AG04450 (cell line): ENCODE measurements at regions not wholly inside any gene's neighbourhood (a gene's known extent, or its start where the extent isn't known, plus 50 kb on each side); places are given as distances from the start of the nearest gene placed in this dataset.

ENCODE experiments used
- CTCF ChIA-PET: fragments of 300-600, 350-600 bp; formaldehyde crosslinking; extraction: SDS; loops from one replicate; lab custom pipeline; 2022; ENCODE audit warnings: antibody characterized with exemption, inconsistent platforms; lab: Charles Lee
- POLR2A ChIA-PET: fragments of 350-600 bp; formaldehyde crosslinking; extraction: SDS; loops from one replicate; lab custom pipeline; 2021; ENCODE audit warnings: antibody characterized with exemption, inconsistent platforms; lab: Yijun Ruan, JAX
- DNase-seq: peaks from one replicate; pipeline ENCODE4 v3.0.0-alpha.2; 2011; ENCODE audit warnings: low read depth, low spot score
- H3K27ac ChIP-seq: one replicate; pipeline ENCODE4 v1.5.1; 2012; ENCODE audit warnings: low read depth, low read length, control low read depth
- H3K27me3 ChIP-seq: one replicate; pipeline ENCODE4 v1.6.0; 2012; ENCODE audit warnings: low read length; ENCODE audit not compliant: control insufficient read depth, insufficient read depth
- H3K4me3 ChIP-seq: 2 replicates; pipeline ENCODE4 v1.5.1; 2011; ENCODE audit warnings: mild to moderate bottlenecking, low read depth, low read length, control low read depth
- H3K9me3 ChIP-seq: 2 replicates; pipeline ENCODE4 v1.5.1; 2012; ENCODE audit warnings: low read length; ENCODE audit not compliant: control insufficient read depth, insufficient read depth
- TF ChIP-seq, protein P1 (sequence below): IDR thresholded peaks from 2 replicates; pipeline ENCODE4 v1.5.1; 2011; ENCODE audit warnings: low read depth, low read length, control low read depth, inconsistent platforms

DNA sequence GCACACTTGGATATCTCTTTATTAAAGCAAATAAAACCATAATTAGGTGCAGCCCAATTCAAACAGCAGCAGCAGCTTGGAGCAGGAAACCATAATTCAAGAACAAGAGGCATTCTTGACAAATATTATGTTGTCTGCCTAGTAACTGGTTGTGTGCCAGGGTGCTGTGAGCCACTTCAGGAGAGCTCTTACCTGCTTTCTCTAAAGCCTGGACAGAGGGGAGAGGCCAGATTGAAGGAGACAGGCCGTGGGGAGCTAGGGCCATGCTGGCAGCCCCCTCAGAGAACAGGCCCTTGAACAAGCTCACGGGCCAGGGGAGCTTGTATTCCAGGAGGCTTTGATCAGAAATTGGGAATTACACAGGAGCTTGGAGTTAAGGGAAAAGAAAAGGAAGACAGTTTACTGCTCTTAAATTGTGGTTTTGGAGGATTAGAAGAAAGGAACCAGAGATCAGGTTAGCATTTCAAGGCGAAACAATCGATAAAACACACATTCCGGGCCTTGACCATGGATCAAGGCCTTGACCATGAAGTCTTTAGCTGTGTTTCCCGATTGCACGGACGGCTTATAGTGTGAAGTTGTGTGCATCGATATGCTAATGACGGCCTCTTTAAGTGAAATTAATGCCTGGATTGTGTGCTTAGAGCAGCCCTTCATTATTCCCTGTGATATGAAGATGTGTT is 69.8 kb upstream of the NKX2-2 start:
- CTCF ChIA-PET, result no interaction called here
- H3K4me3 ChIP-seq, result no peak overlapping the region
- no peaks in the 10 kb centered on the region for H3K27me3 ChIP-seq
- POLR2A ChIA-PET, result no interaction called here
- DNase-seq, result no peak
- no peaks in the 10 kb centered on the region for H3K9me3 ChIP-seq
- no peak overlapping the region for H3K27ac ChIP-seq
- TF ChIP-seq, protein P1, sequence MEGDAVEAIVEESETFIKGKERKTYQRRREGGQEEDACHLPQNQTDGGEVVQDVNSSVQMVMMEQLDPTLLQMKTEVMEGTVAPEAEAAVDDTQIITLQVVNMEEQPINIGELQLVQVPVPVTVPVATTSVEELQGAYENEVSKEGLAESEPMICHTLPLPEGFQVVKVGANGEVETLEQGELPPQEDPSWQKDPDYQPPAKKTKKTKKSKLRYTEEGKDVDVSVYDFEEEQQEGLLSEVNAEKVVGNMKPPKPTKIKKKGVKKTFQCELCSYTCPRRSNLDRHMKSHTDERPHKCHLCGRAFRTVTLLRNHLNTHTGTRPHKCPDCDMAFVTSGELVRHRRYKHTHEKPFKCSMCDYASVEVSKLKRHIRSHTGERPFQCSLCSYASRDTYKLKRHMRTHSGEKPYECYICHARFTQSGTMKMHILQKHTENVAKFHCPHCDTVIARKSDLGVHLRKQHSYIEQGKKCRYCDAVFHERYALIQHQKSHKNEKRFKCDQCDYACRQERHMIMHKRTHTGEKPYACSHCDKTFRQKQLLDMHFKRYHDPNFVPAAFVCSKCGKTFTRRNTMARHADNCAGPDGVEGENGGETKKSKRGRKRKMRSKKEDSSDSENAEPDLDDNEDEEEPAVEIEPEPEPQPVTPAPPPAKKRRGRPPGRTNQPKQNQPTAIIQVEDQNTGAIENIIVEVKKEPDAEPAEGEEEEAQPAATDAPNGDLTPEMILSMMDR, result no peak

DNA sequence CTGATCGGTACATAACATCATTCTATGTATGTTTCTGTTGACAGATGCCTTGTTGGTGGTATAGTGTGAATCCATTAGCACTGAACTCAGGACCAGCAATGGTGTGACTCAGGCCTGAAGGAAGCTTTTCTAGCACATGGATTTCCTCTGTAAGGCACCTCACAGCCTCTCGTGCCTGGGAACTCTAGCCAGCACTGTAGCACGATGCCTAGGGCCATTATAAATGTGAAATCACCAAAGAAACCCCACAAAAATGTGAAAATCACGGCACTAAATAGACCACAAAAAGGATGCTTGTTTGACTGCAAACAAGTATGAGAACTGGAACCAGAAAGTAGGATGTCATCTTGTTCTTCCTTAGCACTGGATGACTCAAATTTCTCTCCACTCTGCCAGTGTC is 63.7 kb upstream of the NKX2-2 start:
- no peak for DNase-seq
- POLR2A ChIA-PET, result no interaction called here
- Histone ChIP-seq H3K9me3 (no peaks in the 10 kb centered on the region), H3K27ac (no peak overlapping the region), H3K4me3 (no peak overlapping the region), H3K27me3 (no peaks in the 10 kb centered on the region)
- TF ChIP-seq, protein P1, result no peak
- CTCF ChIA-PET, result no interaction called here

DNA sequence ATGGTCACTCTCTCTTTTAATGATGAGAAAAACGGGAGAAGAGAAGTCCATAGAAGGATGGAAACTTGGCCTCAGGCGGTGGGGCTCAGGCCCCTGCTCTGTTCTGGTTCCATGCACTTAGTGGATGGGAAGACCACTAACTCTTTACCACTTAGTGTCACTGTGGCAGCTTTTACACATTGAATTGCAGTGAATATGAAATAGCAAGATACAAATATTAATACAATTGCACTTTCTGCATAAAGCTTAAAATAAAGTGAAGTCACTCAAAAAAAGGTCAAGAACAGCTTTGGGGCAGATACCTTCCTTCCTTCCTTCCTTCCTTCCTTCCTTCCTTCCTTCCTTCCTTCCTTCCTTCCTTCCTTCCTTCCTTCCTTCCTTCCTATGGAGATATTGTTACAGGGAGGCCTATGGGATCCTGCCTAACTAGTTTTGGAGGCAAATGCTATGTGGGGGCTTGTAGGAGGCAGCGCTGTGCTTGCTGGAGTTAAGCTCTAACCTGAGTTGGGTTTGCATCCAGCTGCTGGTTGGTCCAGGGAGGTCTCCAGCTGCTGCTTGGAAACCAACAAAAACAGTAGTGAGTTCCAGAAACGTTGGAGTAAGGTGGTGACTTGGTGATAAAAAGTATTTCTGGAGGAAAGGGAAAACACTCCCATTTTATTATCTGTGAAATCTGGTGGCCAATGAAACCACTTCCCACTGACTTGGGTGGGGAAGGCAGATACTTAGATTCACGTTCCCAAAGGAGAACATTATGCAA is 62.3 kb upstream of the NKX2-2 start:
- Histone ChIP-seq H3K27ac (no peak overlapping the region), H3K4me3 (no peak overlapping the region), H3K9me3 (no peaks in the 10 kb centered on the region), H3K27me3 (no peaks in the 10 kb centered on the region)
- POLR2A ChIA-PET, result no interaction called here
- TF ChIP-seq, protein P1, result no peak
- no peak for DNase-seq
- CTCF ChIA-PET, result interaction anchor here (0.7 to 1.4 kb wide), 3 partner anchors 340 to 716 kb away, joined by 3 to 6 read pairs (median 5); no protein-coding TSS in a partner anchor

DNA sequence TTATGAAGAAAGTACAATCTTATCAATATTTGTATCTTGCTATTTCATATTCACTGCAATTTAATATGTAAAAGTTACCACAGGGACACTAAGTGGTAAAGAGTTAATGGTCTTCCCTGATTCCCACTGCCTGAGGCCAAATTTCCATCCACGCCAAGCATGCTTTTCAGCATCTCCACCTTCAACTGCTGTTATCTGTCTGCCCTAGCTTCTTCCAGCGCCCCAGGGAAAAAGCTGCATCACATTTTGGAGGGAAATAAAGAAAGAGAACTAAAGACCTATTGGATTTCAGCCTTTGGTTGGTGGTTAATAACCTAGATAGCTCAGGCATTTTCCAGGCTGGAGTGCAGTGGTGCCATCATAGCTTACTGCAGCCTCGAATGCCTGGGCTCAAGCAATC is 61.3 kb upstream of the NKX2-2 start:
- DNase-seq, result no peak
- Histone ChIP-seq H3K4me3 (no peak overlapping the region), H3K9me3 (no peaks in the 10 kb centered on the region), H3K27me3 (no peaks in the 10 kb centered on the region), H3K27ac (no peak overlapping the region)
- ChIA-PET CTCF (interaction anchor here (1.4 kb wide), 1 partner anchor 715 kb away, joined by 5 read pairs; no protein-coding TSS in a partner anchor), POLR2A (no interaction called here)
- TF ChIP-seq, protein P1, result no peak

DNA sequence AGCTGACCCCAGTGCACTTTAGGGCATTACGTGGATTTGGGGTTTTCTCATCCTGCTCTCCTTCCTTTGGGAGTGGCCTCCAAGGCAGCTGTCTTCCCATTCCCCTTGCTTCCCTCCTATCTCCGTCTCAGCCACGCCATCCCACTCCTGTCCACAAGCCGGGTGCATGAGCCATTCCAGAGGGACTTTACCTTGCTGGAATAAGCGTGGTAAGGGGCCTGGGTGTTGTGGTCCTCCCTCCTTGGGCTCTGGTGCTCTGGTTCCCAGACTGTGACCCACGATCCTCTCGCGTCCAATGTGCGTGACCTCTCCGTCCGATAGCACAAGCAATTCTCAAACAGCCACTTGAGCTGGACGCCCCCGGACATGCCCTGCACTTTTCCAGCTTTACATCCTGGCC is 60.6 kb upstream of the NKX2-2 start:
- no peak for DNase-seq
- TF ChIP-seq, protein P1, result no peak
- Histone ChIP-seq H3K27me3 (no peaks in the 10 kb centered on the region), H3K27ac (no peak overlapping the region), H3K4me3 (no peak overlapping the region), H3K9me3 (no peaks in the 10 kb centered on the region)
- ChIA-PET CTCF (interaction anchor here (0.7 to 1.4 kb wide), 2 partner anchors 26 to 714 kb away, joined by 3 to 5 read pairs; no protein-coding TSS in a partner anchor), POLR2A (no interaction called here)
